ENCODE measurements at regions not wholly inside any gene's neighbourhood (a gene's known extent, or its start where the extent isn't known, plus 50 kb on each side); places are given as distances from the start of the nearest gene placed in this dataset.
A peak's percentile ranks its signal among the peaks of the same experiment; 100 is the strongest.

DNA sequence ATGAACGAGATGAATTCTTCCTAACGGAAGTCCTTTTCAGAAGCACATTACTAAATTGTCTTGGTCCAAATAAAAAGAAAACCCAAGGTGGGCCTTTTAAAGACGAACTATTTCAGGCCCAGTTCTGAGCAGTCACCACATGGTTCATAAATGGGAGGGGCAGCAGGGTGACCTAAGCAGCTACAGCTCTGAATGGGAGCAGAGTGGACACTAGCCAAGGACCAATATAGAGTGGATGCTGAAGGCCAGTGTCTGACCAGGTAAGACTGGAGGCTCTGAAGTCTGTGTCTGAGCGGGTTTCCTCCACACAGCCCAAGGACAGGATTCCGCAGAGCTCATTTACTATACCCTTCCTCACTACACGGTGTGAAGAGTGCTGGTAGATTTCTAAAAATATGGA lies 159.1 kb downstream of the TMEM26 start:
- TF ChIP-seq, protein P1, sequence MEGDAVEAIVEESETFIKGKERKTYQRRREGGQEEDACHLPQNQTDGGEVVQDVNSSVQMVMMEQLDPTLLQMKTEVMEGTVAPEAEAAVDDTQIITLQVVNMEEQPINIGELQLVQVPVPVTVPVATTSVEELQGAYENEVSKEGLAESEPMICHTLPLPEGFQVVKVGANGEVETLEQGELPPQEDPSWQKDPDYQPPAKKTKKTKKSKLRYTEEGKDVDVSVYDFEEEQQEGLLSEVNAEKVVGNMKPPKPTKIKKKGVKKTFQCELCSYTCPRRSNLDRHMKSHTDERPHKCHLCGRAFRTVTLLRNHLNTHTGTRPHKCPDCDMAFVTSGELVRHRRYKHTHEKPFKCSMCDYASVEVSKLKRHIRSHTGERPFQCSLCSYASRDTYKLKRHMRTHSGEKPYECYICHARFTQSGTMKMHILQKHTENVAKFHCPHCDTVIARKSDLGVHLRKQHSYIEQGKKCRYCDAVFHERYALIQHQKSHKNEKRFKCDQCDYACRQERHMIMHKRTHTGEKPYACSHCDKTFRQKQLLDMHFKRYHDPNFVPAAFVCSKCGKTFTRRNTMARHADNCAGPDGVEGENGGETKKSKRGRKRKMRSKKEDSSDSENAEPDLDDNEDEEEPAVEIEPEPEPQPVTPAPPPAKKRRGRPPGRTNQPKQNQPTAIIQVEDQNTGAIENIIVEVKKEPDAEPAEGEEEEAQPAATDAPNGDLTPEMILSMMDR (conservative IDR thresholded peaks at IDR 0.05; ENCODE audit: low read depth, low read length) = no peak
- H3K4me3 ChIP-seq (ENCODE audit: low read depth, low read length) = no peak overlapping the region
- no peak for DNase-seq (ENCODE audit: low read depth)

DNA sequence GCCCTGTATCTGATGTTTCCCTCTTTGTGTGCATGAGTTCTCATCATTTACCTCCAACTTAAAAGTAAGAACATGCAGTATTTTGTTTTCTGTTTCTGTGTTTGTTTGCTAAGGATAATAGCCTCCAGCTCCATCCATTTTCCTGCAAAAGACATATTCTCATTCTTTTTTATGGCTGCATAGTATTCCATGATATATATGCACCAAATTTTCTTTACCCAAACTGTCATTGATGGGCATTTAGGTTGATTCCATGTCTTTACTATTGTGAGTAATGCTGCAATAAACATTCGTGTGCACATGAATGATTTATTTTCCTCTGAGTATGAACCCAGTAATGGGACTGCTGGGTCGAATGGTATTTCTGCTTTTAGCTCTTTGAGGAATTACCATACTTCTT lies 163.4 kb downstream of the TMEM26 start:
- TF ChIP-seq, protein P1 (conservative IDR thresholded peaks at IDR 0.05; ENCODE audit: low read depth, low read length) = no peak
- H3K4me3 ChIP-seq (ENCODE audit: low read depth, low read length) = no peak overlapping the region
- no peak for DNase-seq (ENCODE audit: low read depth)

- TF ChIP-seq, protein P1 (conservative IDR thresholded peaks at IDR 0.05; ENCODE audit: low read depth, low read length) = no peak
- H3K4me3 ChIP-seq (ENCODE audit: low read depth, low read length) = no peak overlapping the region
- DNase-seq (ENCODE audit: low read depth) = no peak
Observed at GRCh38 chr10:61286686-61287085, 166.5 kb downstream of the TMEM26 start.

- no peak overlapping the region for H3K4me3 ChIP-seq (ENCODE audit: low read depth, low read length)
- TF ChIP-seq, protein P1 (conservative IDR thresholded peaks at IDR 0.05; ENCODE audit: low read depth, low read length) = no peak
- DNase-seq (ENCODE audit: low read depth) = no peak
Observed at GRCh38 chr10:61285749-61286148, 167.4 kb downstream of the TMEM26 start.

DNA sequence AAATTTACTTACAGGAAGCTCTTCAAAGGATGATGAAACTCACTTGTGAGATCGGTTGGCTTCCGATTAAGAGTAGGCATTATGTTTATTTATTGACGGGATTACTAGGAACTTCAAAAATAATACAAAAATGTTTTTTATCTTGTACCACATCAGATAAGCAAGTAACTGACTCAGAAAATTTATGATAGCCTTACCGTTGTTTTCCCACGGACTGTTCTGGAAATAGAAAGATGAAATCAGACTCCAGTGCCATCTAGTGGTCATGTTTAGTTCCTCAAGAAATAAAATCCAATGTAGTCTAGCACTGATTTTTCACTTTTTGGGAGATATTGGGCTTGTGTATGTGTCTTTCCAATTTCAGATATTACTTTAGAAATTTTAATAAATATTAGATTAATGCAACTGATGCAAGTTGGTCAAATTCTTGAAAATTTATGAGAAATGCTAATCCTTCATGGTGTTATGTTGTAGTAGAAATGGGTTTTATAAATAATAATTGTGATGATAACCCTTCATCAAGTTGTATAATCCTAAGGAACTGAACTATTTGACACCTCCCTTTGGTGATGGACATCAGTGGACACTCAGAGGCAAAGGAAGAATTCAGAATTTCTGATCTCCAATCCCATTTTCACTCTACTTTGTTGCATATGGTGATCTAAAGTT lies 168.8 kb downstream of the TMEM26 start:
- peak; percentile 81 for DNase-seq (ENCODE audit: low read depth)
- TF ChIP-seq, protein P1 (conservative IDR thresholded peaks at IDR 0.05; ENCODE audit: low read depth, low read length) = peak; percentile 64
- peak overlapping the region; percentile 25 for H3K4me3 ChIP-seq (ENCODE audit: low read depth, low read length)

DNA sequence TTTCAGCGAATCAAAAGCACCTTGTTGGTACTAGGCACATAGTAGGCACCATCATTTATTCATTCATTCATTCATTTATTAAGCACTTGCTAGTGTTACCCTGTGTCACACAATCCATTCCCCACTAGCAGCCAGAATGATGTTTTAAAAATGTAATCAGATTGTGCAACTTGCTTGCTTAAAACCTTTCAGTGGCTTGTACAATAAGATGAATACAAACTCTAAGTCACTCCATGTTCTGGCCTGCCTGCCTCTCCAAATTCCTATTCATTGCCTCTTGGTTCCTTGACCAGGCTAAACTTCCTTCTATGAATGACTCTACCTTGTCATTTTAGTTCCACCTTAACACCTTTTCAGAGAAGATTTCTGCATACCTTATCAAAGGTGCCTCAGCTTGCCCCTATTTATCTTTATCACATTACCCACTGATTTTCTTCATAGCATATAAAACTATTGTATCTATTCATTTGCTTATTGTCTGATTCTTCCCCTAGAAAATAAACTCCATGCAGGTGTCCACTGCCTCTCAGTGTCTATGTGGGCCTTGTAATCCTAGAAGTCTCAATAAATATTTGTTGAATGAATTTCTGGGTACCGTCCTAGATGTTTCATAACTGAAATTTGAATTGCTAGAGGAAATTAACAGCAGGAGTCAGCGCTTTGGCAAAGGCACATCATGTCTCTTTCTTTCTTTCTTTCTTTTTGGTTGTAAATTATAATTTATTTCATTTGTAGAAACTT lies 169.5 kb downstream of the TMEM26 start:
- no peak overlapping the region for H3K4me3 ChIP-seq (ENCODE audit: low read depth, low read length)

More for the DNA sequence above, 169.5 kb downstream of the TMEM26 start:
- TF ChIP-seq, protein P1 (conservative IDR thresholded peaks at IDR 0.05; ENCODE audit: low read depth, low read length) = no peak
- DNase-seq (ENCODE audit: low read depth) = peak; percentile 13

All from choroid plexus epithelial cell (primary cell).